ENCODE measurements at regions not wholly inside any gene's neighbourhood (a gene's known extent, or its start where the extent isn't known, plus 50 kb on each side); places are given as distances from the start of the nearest gene placed in this dataset.

- ATAC-seq (no peak), DNase-seq (ENCODE audit: low spot score) (no peak)
- 0 out of 2 replicates have a peak, but pooled peaks cover 3% of the 10 kb centered on the region for H3K36me3 ChIP-seq (ENCODE audit: insufficient read depth)
- no peaks in the 10 kb centered on the region for H4K20me1 ChIP-seq (replicated peaks; ENCODE audit: insufficient read depth)
- TF ChIP-seq ZNF114 (CRISPR knock-in tag; IDR thresholded peaks at IDR 0.05) (no peak), CTCF (conservative IDR thresholded peaks at IDR 0.05; ENCODE audit: low read depth in 2 of 2) (no peak), CREB1 (CRISPR knock-in tag; IDR thresholded peaks at IDR 0.05; ENCODE audit: low read depth) (no peak)
- Mint-ChIP-seq H3K36me3 (ENCODE audit: low read depth) (no peaks in the 10 kb centered on the region), H3K4me3 (no peak overlapping the region), H3K9me3 (no peaks in the 10 kb centered on the region; the same call in 2 of the 3 replicates), H3K27ac (no peak overlapping the region), H3K4me1 (peaks cover 12% of the 10 kb centered on the region), H3K27me3 (ENCODE audit: insufficient read depth, low read depth, poor library complexity) (no peaks in the 10 kb centered on the region)
- no peaks in the 10 kb centered on the region for H3K27me3 ChIP-seq (ENCODE audit: insufficient read depth)
- H3K4me1 ChIP-seq (ENCODE audit: insufficient read depth): no peaks in the 10 kb centered on the region
- no peaks in the 10 kb centered on the region for H3F3A ChIP-seq (replicated peaks; ENCODE audit: low read depth)
- no peak overlapping the region for H3K4me2 ChIP-seq
- H3K4me3 ChIP-seq: no peak overlapping the region
- no peaks in the 10 kb centered on the region for H3K9me2 ChIP-seq (ENCODE audit: insufficient read depth)
- H3K79me2 ChIP-seq (replicated peaks; ENCODE audit: insufficient read depth): no peaks in the 10 kb centered on the region
- no peak overlapping the region for H2AFZ ChIP-seq
- H3K27ac ChIP-seq (ENCODE audit: low read depth): no peak overlapping the region
Observed at GRCh38 chr22:48478124-48478523, 1349.5 kb downstream of the BRD1 start.

- Histone ChIP-seq H3K27ac (ENCODE audit: low read depth) (no peak overlapping the region), H4K20me1 (replicated peaks; ENCODE audit: insufficient read depth) (no peaks in the 10 kb centered on the region), H3K27me3 (ENCODE audit: insufficient read depth) (no peaks in the 10 kb centered on the region), H3K79me2 (replicated peaks; ENCODE audit: insufficient read depth) (no peaks in the 10 kb centered on the region), H3K4me1 (ENCODE audit: insufficient read depth) (no peaks in the 10 kb centered on the region), H3K4me3 (no peak overlapping the region), H2AFZ (no peak overlapping the region), H3K36me3 (ENCODE audit: insufficient read depth) (no peaks in the 10 kb centered on the region), H3F3A (replicated peaks; ENCODE audit: low read depth) (no peaks in the 10 kb centered on the region), H3K9me2 (ENCODE audit: insufficient read depth) (no peaks in the 10 kb centered on the region), H3K4me2 (no peak overlapping the region)
- Mint-ChIP-seq H3K27me3 (ENCODE audit: insufficient read depth, low read depth, poor library complexity) (peaks cover 2% of the 10 kb centered on the region), H3K4me3 (no peak overlapping the region), H3K4me1 (peaks cover 12% of the 10 kb centered on the region), H3K36me3 (ENCODE audit: low read depth) (no peaks in the 10 kb centered on the region), H3K27ac (no peak overlapping the region), H3K9me3 (no peaks in the 10 kb centered on the region; the same call in 2 of the 3 replicates)
- TF ChIP-seq STAT1 (IDR thresholded peaks at IDR 0.05; ENCODE audit: unreplicated experiment): no peak
- TF ChIP-seq ZNF331 (CRISPR knock-in tag; IDR thresholded peaks at IDR 0.05; ENCODE audit: low read depth): no peak
- DNase-seq (ENCODE audit: low spot score) (no peak), ATAC-seq (no peak)
Observed at GRCh38 chr22:48477031-48477721, 1350.5 kb downstream of the BRD1 start.

- Mint-ChIP-seq H3K36me3 (ENCODE audit: low read depth) (no peaks in the 10 kb centered on the region), H3K9me3 (no peaks in the 10 kb centered on the region; the same call in 2 of the 3 replicates), H3K4me3 (no peak overlapping the region), H3K27me3 (ENCODE audit: insufficient read depth, low read depth, poor library complexity) (peaks cover 2% of the 10 kb centered on the region), H3K4me1 (peaks cover 12% of the 10 kb centered on the region), H3K27ac (no peak overlapping the region)
- H3K4me1 ChIP-seq (ENCODE audit: insufficient read depth): no peaks in the 10 kb centered on the region
- no peaks in the 10 kb centered on the region for H3K27me3 ChIP-seq (ENCODE audit: insufficient read depth)
- no peaks in the 10 kb centered on the region for H3K79me2 ChIP-seq (replicated peaks; ENCODE audit: insufficient read depth)
- H3K4me2 ChIP-seq: no peak overlapping the region
- no peak overlapping the region for H2AFZ ChIP-seq
- no peak overlapping the region for H3K27ac ChIP-seq (ENCODE audit: low read depth)
- H3K4me3 ChIP-seq: no peak overlapping the region
- no peak for ATAC-seq
- no peaks in the 10 kb centered on the region for H3F3A ChIP-seq (replicated peaks; ENCODE audit: low read depth)
- no peak for TF ChIP-seq ETS1 (IDR thresholded peaks at IDR 0.05)
- no peak for TF ChIP-seq EZH2phosphoT487 (IDR thresholded peaks at IDR 0.05; ENCODE audit: unreplicated experiment)
- no peak for TF ChIP-seq JUNB (IDR thresholded peaks at IDR 0.05; ENCODE audit: unreplicated experiment)
- no peak for TF ChIP-seq CREB1 (CRISPR knock-in tag; IDR thresholded peaks at IDR 0.05; ENCODE audit: low read depth)
- TF ChIP-seq ZNF114 (CRISPR knock-in tag; IDR thresholded peaks at IDR 0.05): no peak
- TF ChIP-seq STAT1 (IDR thresholded peaks at IDR 0.05; ENCODE audit: unreplicated experiment): no peak
- TF ChIP-seq ZNF331 (CRISPR knock-in tag; IDR thresholded peaks at IDR 0.05; ENCODE audit: low read depth): no peak
- TF ChIP-seq POLR2AphosphoS5 (IDR thresholded peaks at IDR 0.05; ENCODE audit: low read depth): no peak
- TF ChIP-seq EZH2 (IDR thresholded peaks at IDR 0.05; ENCODE audit: low read depth, unreplicated experiment): no peak
- no peaks in the 10 kb centered on the region for H3K9me2 ChIP-seq (ENCODE audit: insufficient read depth)
- no peaks in the 10 kb centered on the region for H4K20me1 ChIP-seq (replicated peaks; ENCODE audit: insufficient read depth)
- H3K36me3 ChIP-seq (ENCODE audit: insufficient read depth): no peaks in the 10 kb centered on the region
- DNase-seq (ENCODE audit: low spot score): no peak
Observed at GRCh38 chr22:48476577-48476976, 1351.1 kb downstream of the BRD1 start.

Data from GM23338 (cell line).